CD4-positive, alpha-beta T cell treated with Interleukin-10 for 1 hour (primary cell): ENCODE measurements at regions not wholly inside any gene's neighbourhood (a gene's known extent, or its start where the extent isn't known, plus 50 kb on each side); places are given as distances from the start of the nearest gene placed in this dataset.
"Not testable (repeated sequence)": the region's sequence is repeated elsewhere in the genome, so short reads cannot be mapped to it uniquely, and the experiment has no call there.

ENCODE experiments used
- DNase-seq: peaks from one replicate; pipeline ENCODE4 v3.0.0-alpha.2; 2020

- DNase-seq: no peak
Observed at GRCh38 chr3:178203165-178203564, 333.1 kb upstream of the KCNMB2 start.

GRCh38 chr3:178203650-178204049, 332.6 kb upstream of the KCNMB2 start:
- no peak for DNase-seq

GRCh38 chr3:178205740-178206139, 330.5 kb upstream of the KCNMB2 start:
- no peak for DNase-seq

GRCh38 chr3:178206521-178206920, 329.7 kb upstream of the KCNMB2 start:
- no peak for DNase-seq

GRCh38 chr3:178207161-178207560, 329.1 kb upstream of the KCNMB2 start:
- DNase-seq: not testable (repeated sequence)

GRCh38 chr3:178207627-178208026, 328.6 kb upstream of the KCNMB2 start:
- DNase-seq: not testable (repeated sequence)

- not testable (repeated sequence) for DNase-seq
Observed at GRCh38 chr3:178209116-178209515, 327.1 kb upstream of the KCNMB2 start.

- DNase-seq: not testable (repeated sequence)
Observed at GRCh38 chr3:178209618-178210017, 326.6 kb upstream of the KCNMB2 start.

GRCh38 chr3:178211086-178211485, 325.1 kb upstream of the KCNMB2 start:
- not testable (repeated sequence) for DNase-seq

GRCh38 chr3:178217479-178217878, 318.8 kb upstream of the KCNMB2 start:
- no peak for DNase-seq

- no peak for DNase-seq
Observed at GRCh38 chr3:178218231-178218630, 318.0 kb upstream of the KCNMB2 start.

GRCh38 chr3:178219661-178220060, 316.6 kb upstream of the KCNMB2 start:
- not testable (repeated sequence) for DNase-seq

- DNase-seq: no peak
Observed at GRCh38 chr3:178223876-178224275, 312.4 kb upstream of the KCNMB2 start.

GRCh38 chr3:178226094-178226493, 310.1 kb upstream of the KCNMB2 start:
- DNase-seq: no peak

GRCh38 chr3:178231645-178232044, 304.6 kb upstream of the KCNMB2 start:
- DNase-seq: no peak

- no peak for DNase-seq
Observed at GRCh38 chr3:178233371-178234071, 302.7 kb upstream of the KCNMB2 start.

GRCh38 chr3:178236555-178237277, 299.5 kb upstream of the KCNMB2 start:
- no peak for DNase-seq

GRCh38 chr3:178238179-178238578, 298.1 kb upstream of the KCNMB2 start:
- no peak for DNase-seq

GRCh38 chr3:178244733-178245709, 291.2 kb upstream of the KCNMB2 start:
- no peak for DNase-seq

GRCh38 chr3:178246004-178246403, 290.2 kb upstream of the KCNMB2 start:
- no peak for DNase-seq

- DNase-seq: no peak
Observed at GRCh38 chr3:178255315-178255714, 280.9 kb upstream of the KCNMB2 start.

GRCh38 chr3:178257491-178257890, 278.7 kb upstream of the KCNMB2 start:
- DNase-seq: no peak

GRCh38 chr3:178258121-178258520, 278.1 kb upstream of the KCNMB2 start:
- DNase-seq: no peak
